ENCODE measurements at regions not wholly inside any gene's neighbourhood (a gene's known extent, or its start where the extent isn't known, plus 50 kb on each side); places are given as distances from the start of the nearest gene placed in this dataset.

DNA sequence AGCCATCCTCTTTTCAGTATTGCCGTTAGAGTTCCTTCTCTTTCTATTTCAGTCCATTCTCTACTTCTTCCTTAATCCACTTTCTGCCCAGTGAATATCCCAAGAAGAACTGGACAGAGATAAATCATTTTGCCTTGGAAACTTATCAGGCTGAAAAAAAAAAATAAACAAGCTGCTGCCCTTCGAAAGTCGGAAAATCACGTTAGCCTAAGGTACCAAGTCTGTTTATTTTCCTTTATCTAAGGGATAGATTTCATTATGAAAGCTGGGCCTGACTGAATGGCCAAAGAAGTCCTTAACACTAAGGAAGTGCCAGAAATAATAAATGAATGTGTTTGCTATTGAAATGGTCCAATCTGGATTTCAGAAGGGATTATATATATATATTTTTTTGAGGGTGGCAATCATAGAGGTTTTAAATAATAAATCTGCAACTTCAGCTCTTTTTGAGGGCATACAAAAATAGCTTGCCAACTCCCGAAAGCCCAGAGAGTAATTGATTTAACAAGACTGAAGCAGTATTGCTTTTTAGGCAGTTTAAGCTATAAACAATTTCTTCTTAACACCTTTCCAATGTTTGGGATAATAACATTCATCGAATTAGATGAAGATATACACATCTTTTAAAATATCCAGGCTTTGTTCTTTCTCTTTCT lies 127.0 kb upstream of the STMND1 start:
- no peak for DNase-seq

DNA sequence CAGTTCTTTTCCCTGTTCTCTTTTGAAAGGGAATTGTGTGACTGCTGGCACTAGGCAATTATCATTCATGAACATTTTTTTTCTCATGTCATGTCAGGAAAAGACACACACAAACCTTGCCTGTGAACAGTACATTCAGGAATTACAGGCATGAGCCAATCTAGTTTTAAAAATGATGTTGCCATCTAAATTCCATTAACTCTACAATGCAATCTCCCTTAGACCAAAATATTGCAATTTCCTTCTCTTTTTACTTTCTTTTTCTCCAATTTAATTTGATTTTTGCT lies 127.5 kb upstream of the STMND1 start:
- DNase-seq: no peak

DNA sequence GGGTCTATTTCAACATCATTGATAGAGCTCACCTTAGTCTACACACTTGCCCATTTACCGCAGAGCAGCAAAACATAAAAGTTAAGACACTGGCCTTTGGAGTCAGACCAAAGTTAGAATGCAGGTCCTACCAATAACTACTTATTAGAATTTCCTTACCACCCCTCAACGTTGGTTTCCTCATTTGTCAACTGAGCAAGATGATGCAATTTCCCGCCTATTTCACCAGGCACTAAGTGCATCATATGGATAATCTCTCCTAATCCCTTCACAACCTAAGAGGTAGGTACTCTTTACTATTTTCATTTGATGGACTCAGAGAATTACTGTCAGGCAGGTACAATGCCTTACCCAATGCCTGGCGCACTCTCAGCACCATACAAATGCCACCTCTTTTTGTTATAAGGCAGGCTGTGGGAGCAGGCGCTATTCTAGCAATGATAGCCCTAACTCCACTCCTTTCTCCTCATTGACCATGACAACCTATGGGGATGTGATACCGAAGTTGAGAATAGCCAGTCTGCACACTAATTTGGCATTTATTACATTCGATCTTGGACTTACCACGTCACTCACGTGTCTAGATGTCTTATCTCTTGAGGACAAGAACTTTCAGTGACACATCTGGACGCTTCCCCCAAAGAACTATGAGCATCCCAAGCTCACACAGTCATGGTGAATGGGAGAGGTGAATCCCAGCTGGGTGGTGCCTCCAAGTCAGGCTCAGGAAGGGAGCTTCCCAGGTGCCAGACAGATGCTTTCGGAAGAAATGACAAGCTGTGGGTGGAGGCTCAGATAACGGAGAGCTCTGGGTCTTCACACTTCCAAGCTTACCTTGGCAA lies 128.1 kb upstream of the STMND1 start:
- DNase-seq: no peak

DNA sequence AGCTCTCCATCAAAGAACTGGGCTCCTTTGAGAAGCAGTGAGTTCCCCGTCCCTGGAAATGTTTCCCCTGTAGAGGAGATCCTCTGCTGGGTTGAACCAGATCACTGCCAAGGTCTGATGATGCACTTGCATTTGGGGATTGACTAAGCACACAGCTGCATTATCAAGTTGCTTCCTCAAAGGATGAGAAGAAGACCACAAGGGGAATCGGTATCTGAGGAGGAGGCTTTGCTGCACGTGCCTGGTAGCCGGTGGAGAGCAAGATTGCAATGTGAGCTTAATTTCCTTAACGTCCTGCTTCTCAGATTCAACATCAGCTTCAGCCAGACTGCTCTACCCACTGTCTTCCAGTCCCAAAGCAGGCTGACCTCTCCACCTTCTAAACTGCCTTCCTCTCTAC lies 128.8 kb upstream of the STMND1 start:
- DNase-seq: no peak

DNA sequence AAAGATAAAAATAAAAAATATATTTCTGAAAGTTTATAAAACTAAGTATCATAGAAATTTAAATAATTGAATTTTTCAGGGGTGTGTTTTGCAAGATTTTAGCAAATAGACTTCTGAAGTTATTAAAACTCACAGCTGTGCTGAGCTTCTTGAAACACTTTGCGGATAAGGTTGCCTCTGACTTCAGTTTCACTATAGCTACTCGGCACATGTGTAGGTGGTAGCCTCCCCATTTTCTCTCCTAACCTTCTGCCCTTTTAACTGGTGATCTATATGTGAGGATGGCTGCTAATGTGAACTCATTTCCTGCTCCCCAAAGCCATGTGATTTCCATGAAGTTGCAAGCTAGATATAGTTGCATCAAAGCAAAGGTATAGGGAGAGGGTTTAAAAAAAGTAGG lies 129.3 kb upstream of the STMND1 start:
- DNase-seq: no peak

DNA sequence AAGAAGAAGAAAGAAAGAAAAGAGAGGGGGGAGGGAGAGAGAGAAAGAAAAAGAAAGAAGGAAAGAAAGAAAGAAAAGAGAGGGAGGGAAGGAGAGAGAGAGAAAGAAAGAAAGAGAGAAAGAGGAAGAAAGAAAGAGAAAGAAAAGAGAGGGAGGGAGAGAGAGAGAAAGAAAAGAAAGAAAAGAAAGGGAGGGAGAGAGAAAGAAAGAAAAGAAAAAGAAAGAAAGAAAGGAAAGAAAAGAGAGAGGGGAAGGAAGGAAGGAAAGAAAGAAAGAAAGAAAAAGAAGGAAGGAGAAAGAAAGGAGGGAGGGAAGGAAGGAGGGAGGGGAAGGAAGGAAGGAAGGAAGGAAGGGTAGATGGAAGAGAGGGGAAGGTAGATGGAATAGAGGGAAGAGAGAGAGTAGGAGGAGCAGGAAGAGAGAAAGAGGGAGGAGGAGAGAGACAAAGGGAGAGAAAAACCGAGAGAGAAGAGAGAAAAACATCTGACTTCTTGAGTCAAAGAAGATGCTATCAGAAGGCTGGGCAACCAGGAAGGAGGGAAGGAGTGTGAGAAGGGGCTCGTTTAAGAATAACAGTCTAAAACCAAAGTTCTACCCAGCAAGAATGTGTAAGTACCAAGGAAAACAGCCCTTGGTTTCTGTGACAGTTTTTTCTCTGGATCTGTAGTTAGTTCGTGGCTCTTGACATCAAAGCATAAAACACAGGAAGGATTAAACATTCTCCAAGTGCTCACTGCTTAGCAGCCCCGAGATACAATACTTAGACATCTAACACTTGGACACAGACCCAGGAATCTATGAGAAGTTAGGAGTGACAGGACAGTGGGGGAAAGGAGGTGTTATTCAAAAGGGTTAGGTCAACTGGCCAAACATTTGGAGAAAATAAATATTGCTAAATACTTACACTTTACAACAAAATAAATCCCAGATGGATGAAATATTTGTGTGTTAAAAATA lies 131.9 kb upstream of the STMND1 start:
- no peak for DNase-seq

DNA sequence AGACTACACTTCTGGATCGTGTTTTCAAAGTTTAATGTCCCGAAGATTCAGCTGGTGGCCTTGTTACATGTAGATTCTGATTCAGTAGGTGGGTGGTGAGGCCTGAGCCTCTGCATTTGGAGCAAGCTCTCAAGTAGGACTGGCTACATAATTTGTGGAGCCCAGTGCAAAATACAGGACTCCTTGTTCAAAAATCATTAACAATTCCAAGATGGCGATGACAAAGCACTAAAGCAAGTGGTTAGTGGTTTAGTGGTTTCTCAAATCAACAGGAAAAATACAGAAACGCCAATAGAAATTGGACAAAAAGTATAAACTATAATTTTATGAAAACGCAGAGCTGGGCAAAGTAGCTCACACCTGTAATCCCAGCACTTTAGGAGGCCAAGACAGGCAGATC lies 133.7 kb upstream of the STMND1 start:
- no peak for DNase-seq

DNA sequence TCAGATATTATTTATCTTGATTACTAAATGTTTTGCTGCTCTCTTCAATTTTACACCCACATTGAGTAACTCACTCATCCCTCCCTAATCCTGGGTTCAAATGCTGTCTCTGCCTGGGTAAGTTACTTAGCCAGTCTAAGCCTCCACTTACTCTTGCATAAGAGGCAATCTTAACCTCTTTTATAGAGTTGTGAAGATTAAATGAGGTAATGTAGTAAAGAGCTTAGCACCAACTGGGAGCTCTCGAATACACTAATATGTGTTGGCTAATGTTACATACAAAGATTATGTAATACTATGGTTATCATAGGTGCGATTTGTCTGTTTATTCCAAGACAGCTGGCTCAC lies 134.4 kb upstream of the STMND1 start:
- no peak for DNase-seq

DNA sequence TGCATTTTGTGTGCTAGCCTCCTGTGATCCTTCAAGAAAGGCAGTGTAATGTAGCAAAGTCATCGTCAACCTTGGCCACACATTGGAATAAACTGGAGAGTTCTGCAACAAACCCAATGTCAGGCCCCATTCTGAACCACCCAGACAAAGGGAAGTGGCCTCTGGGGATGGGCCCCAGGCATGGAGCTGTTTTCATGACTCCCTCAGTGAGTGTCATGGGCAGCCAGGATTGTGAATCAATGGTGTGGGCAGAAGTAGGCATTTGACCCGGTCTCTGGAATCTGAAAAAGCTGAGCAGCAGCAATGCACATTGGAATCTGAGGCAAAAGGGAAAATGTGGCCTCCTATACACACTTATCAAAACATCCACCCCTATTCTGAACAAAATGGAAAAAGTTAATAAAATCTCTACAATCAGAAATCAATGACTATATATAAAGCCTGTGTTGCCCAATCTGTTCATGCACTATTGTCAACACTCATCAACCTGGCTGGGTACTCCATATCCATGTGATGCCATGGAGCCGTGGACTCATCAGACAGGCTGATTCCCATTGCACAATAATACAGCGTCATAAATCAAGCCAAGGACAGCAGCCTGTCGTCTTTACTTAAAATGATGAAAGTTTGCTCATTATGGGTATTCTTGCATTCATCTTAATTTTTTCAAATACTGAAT lies 134.9 kb upstream of the STMND1 start:
- no peak for DNase-seq

DNA sequence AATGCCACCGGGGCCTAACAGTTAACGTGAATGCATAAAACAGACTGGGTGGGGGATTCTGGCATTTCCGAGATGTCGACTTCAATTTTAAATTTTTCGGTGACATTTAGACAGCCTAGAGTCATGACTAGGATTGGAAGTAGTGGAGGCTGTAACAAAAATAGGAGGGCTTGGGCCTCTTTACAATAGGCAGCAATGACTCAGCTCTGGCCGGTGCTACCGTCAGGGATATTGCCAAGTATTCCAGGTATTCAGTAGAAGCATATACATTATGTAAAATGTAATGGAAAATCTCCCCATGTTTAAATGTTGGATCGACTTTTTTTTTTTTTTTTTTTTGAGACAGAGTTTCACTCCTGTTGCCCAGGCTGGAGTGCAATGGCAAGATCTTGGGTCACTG lies 136.2 kb upstream of the STMND1 start:
- no peak for DNase-seq

DNA sequence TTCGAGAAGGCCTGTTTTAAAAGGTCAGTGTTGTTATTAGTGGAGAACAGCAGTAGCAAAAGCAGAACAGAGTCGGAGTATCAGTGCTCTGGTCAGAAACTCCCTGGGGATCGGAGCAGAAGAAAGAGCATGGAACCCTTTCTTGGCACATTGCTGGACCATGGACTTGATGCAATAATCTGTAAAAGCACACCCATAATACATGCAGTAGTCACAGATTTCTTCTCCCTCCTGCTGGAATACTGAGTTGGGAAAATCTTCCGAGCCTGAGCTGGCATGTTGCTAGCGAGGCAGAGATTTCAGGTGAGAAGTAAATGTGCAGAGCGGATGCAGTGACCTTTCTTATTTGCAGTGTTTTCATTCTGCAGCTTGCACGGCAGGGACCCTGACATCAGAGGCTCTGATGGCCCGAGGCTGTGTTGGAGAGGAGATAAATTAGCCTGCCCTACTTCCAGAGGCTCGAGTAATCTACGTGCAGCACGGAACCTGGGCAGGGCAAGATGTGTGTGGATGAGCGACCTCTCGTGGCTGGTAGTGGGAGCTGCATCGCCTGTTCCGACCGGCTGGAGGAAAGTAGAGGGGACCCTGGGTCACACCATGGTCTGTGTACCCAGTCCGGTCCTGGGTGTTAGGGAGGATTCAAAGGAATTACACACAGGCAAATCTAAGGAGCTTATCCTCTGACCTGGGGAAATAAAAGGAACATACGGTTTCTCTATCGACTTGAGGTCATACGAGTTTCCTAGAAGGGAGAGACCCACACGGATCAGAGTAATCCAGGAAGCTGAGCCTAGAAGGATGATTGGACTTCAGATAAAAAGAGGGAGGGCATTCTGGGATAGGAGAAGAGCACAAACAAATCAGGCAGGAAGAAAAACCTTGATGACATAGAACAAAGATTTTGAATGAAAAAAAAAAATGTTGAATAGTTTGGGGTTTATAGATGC lies 137.0 kb upstream of the STMND1 start:
- DNase-seq: peak; percentile 65

DNA sequence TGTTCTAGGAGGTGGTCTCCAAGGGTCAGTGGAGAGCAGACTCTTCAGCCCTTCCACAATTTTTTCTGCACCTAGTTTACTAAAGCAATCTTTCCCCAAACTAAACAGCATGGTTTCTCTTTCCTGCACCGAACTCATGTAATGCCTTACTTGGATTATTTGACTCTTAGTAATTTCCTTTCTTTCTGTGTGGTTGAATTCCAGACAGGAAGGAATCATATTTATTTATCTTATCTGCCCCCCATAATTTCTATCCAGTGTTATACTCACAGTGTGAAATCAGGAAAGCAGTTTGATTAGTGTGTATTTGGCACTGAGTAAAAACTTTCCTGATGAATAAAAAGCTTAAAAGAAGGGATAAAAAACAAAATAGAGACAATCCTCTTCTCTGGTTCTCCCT lies 140.3 kb upstream of the STMND1 start:
- DNase-seq: no peak

DNA sequence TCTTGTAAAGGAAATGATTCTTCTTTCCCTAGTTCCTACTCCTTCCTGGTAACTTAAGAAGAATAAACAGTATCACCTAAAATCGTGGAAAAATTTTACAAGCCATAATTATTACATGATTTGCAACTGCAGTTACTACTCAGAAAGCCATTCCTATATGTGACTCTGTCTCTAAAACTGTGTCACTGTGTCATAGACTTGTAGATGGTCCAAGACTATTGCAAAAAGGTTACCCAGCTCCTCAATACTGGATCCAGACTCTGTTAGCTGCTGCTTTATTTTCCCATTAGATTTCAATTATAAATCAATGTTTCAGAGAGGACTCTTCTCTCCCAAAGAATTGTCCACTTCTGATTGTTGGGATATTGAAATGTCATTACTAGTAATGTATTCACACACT lies 142.1 kb upstream of the STMND1 start:
- DNase-seq: no peak

DNA sequence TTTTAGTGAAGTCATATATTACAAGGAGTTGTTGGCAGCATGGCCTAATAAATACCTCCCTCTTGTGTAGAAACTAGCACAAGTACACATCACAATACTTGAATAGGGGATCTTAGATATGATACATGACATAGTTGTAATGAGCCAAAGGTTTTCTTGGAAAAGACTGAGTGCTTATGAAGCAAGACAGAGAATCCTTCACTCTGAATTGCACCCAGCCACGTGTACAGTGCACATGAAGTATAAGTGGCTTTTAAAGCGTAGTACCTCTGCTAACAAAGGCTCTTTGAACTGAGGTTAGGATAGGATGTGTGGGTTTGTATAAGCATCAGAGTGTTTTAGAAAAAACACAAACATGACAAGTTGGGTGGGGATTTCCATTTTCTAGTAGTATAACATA lies 145.5 kb upstream of the STMND1 start:
- DNase-seq: no peak

DNA sequence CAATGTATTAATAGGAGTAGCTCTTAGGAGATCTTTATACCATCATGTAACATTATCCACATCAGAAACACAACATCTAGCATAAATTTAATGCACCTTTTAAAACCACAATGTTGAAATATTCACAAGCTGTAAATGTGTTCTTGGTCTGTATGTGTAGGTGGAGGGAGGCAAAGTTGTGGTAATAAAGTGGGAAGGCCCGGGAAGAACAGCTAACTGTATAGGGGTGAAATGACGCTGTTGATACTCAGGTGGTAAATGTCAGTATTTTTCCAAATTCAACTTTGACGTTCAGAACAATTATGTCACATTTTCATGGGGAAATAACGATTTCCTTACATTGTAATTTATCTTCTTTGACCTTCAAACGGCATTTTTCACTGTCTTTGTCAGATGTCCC lies 146.0 kb upstream of the STMND1 start:
- no peak for DNase-seq

DNA sequence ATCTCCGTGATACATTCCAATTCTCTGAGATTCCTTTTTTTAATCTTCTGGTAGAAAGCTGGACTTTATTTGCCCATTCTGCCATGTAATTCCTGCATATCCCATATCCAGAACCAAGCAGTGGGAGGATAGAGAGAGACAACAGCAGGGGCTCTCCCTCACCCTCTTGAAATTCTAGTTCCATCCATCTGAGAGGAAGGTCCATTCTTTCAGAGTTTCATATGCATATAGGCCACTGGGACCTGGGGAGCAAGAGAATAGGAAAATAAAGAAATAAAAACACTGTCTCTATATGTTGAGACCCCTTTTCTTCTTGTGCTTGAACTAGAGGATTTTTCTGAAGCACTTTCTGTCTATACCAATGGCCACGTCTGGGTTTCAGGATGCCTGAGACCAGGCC lies 147.9 kb upstream of the STMND1 start:
- no peak for DNase-seq

DNA sequence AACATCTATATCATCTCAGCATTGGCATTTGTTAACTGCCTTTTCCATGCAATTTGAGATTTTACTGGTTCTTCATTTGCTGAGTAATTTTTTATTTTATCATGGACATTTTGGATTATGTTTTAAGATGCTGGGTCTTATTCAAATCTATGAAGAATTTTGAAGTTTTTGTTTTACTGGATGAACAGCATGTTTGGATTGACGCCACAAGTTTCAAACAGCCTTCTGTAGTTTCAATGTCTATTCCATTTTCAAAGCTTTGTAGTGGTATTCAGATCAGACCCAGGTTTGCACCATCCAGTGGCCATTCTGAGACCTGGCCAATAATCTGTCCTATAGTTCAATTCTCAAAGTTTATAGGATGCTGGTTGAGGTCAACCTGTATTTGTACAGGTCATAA lies 148.4 kb upstream of the STMND1 start:
- DNase-seq: no peak

DNA sequence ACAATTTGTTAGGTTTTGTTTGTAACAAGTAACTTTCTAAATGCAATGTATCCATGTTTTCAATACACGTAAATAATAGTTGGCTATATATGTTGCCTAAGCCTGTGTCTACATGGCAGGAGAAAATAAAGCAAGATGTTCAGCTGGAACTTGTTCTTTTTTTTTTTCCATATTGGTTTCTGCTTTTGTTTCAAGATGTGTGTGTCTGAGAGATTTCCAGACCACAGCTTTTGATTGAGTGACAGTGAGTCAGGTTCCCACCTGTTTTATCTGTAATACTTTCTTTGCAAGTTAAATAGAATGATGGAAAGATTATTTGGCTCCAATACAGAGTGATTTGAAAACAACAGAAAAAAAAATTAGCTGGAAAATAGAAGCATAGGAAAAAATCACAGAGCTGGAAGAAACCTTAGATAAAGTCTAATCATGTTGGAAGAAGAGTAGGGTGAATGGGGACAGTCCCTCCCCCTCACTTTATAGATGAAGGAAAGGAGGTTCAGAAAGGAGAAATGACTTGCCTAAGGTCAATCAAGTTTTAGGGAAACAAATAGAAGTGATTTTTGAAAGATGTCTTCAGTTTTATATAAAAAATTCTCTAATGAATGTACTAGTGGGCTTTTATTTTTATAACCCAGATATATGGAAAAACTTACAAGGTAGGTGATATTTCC lies 150.9 kb upstream of the STMND1 start:
- no peak for DNase-seq

DNA sequence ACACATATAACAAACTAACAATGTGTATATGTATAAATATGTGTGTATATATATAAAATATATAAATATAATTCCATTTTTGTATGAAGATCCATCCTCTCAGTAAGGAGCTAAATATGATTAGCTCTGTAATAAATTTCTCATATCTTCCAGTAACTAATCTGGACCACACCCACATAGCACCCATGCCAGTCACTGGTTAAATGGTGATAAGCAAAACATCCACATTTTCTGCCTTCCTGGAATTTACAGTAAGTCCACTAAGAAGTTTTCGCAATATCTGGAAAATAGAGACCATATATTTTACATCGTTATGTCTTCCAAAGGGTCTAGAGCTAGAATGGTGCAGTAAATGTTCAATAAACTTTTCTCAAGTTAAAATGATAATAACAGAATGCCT lies 151.5 kb upstream of the STMND1 start:
- no peak for DNase-seq

DNA sequence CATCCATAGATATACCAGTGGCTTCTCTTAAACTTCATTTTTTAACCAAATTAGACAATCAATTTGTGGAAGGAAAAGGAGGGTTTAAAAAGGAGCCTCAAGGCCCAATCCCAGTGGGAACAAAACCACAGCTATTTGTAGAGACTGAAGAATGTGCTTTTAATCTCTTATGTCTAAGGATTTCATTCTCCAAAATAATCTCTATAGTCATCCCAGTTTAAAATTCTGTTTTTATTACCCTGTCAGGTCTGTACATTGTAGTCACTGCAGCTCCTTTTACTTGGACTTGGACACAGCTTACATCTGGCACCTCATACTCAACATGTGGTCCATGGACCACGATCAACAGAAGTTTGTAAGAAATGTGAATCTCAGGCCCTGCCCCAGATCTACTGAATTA lies 152.1 kb upstream of the STMND1 start:
- no peak for DNase-seq

DNA sequence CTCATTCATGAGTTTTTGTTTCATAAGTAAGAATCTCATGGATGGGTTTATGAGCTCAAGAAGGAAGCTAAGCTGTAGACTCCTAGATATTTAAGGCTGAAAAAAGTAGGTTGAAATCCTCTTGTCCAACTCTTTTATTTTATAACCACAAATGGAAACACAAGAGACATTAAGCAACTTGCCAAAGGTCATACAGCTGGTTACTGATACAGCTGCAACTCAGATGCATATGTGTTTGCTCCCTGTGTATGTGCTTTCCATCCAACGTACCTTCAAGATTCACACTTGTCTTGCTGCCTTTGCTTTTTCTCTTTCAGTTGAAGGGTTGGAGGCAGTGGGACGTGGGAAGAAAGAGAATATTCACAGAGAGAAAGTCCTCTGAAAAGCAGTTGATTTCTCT lies 153.5 kb upstream of the STMND1 start:
- DNase-seq: no peak

All from midbrain (tissue), 1 donor.